ENCODE measurements at regions not wholly inside any gene's neighbourhood (a gene's known extent, or its start where the extent isn't known, plus 50 kb on each side); places are given as distances from the start of the nearest gene placed in this dataset.
"Not testable (repeated sequence)": the region's sequence is repeated elsewhere in the genome, so short reads cannot be mapped to it uniquely, and the experiment has no call there.

DNA sequence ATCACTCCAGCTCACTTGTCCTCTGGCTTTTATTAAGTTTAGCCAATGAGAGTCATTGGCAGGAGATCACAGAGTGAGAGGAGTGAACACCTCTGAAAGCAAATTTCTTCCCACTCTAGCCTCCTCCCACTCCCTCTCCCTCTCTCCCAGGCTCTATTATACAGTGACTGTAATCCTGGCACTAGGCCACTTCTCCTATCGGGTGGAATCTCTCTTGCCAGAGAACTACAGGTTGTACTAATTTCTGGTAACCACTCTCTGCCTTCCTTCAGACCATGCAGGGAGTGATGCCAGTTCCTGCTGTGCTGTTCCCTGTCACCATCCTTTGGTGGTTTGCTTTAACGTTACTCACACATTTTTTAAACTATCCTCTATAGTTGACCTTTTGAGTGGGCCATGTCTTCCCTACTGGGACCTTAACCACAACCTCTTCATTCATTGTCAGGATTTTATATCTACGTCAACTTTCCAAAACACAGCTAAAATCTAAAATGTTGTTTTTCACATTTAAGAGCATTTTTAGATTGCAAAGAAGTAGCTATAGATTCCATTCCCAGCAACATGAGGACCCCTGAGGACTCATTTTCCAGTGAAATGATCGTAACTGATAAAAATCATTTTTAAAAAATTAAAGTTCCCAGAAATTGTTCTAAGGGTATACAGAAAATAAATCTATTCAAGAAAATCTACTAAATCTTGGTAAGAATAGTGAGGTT, 217.1 kb downstream of the MREG start:
- DNase-seq (ENCODE audit: low read depth) = no peak

DNA sequence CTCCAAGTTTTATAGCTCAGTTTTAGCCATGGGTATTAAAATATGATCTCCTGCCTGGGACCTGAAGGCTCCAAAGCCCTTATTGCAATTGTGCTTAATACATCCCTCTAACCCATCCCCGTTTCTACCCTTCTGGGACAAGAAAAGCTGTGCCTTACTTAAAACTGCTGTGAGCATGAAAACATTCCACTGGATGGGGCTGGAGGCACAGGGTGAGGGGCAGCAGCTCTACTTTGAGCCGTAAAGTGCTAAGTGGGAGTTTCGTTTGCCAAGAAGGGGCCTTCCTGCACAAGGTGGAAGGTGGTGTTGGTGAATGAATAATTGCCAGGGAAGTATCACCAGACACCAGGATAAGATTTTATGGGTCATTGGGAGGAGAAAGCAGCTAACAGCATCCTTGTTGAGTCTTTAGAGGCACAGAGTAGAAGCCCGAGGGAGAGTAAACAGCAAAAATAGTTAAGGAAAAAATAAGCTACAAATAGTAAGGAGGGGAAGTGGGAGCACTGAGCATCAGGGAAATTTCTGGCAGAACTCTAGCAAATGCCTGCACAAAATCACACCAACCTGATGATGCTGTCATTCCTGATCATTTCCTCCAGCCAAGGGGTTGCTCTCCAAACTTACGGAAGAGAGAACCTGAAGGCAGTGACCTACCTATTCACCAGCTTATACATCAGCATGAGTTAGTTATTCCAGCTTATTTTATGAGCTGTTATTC, 218.4 kb downstream of the MREG start:
- DNase-seq (ENCODE audit: low read depth) = no peak

DNA sequence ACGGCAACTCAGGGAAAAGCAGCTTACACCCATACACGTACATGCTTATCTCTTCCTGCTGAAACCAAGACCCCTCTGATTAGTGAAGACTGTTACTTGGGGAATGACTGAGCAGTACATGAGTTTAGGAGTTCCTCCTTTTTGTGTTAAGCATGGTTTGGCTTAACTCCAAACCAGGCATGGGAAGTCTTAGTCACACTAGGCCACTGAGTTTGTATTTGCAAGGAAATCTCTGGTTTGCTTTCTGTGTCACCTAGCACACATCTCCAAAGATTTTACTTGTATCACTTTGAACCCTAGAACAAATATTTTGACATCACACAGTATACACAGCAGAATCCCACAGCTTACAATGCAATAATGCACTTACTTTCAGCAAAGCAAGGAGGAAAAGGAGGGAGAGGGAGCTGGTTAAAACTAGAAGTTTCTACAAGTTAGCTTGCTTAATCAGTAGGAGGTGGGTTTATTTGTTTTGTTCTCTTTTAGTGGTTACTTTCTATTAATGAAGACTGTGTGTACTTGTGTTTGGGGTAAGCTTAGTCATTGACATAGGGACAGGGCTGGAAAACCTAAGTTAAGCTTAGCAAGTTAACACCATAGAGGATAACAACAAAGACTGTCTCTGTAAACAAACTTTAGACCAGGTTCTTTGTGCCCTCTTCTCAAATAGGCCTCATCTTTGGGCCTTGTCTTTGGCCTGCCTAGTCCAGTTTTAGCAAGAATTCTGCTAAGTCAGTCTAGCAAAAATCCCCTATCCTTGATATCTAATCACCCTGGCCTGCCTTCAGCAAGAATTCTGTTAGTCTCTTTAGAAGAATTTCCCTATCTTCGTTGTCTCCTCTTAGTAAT, 219.4 kb downstream of the MREG start:
- DNase-seq (ENCODE audit: low read depth) = no peak

DNA sequence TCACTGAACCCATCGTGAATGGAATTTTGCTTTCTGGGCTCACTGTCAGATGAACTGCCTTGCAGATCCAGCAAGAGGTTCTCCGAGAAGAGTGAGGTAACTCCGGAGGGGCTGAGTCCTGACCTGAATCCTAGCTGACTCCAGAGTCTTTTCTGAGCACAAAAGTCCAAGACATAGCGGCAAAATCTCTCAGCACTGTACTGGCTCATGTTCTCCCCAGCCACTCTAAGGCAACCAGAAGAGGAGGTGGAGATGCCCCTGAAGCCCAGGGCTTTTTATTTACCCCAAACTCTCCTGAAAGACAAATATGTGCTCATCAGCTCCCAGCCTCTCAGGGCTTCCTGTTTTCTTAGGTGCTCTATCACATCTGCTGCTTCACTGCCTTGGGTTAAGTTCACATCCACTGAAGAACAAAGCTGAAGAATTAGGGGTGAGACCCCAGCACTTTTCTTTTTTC, 221.8 kb downstream of the MREG start:
- DNase-seq (ENCODE audit: low read depth) = no peak

DNA sequence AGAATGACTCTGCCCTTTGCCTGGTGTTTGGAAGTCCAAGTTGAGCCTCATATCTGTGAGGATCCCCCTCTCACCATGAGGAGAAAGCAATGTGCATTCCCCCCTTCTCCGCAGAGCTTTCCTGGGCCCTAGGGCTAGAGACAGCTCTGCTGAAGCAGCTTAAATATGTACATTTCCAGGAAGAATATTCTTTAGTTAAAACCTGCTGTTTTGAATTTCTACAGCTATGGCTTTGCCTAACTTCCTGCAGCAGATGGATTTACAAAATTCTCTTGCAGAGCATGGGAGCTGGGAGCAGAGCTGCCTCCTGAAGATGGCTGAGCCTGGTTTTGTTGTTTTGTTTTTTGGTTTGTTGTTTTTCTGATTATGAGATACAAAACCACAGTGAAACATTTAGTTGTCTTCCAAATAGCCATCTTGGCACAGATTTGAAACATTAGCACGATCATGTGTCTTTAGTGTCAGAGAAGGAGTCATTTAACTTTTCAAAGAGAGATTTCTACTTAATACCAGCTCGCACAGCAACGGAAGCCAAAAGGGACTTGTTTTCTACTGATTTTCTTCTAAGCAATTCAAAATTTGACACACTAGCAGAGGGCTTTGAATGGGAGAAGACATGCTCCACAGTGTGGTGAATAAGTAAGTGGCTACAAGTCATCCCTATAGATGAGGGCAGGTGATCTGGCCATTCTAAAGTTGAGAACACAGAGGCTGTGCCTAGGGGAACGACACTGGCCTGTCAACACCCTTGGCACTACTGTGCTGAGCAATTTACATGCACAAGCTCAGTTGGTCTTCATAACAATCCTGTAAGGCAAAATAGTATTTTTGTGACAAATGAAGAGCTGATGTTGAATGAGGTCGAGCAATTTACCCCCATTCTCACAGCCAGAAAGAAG, 222.6 kb downstream of the MREG start:
- no peak for DNase-seq (ENCODE audit: low read depth)

DNA sequence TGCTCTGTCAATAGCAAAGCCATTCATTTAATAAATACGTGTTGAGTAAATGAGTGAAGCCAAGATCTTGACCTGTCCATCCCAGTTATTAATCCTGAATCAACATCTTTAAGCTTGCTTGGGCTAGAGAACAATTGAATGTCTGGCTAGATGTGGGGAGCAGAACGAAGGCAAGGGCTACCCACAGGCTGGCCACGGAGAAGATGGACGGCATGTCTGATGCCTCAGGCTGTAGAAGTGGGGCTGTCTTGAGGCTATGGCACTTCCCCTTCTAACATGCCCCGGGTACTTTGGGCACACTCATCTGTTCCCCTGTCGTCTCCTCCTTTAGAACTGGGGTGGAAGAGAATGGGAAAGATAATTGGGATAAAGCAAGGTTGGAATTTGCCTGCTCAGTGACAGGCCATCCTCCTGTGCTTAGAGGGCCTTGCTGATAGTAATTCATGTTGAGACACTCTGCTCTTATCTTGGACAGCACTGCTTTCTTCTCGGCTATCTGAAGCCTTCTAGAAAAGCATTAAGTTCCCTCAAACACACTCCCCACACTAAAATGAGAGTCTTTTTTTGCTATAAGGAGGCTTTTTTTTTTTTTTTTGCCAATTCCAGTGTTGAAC, 225.7 kb downstream of the MREG start:
- no peak for DNase-seq (ENCODE audit: low read depth)

DNA sequence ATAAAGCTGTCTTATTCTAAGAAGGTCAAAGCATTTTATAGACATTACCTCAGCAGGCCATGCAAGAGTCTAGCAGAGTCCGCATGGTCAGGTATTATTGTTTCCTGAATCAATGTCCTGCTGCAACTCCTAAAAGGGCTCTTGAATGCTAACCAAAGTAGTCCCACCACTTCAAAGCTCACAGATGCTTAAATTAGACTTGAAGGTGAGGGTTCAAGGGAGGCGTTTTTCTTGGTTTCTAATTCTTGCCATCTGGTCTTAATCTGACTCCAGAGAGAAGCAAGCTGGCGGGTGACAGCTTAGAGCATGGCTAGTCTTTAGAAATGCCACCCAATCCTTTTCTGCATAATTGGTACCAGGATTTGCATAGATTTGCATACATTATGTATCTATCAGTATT, 226.3 kb downstream of the MREG start:
- DNase-seq (ENCODE audit: low read depth) = no peak

DNA sequence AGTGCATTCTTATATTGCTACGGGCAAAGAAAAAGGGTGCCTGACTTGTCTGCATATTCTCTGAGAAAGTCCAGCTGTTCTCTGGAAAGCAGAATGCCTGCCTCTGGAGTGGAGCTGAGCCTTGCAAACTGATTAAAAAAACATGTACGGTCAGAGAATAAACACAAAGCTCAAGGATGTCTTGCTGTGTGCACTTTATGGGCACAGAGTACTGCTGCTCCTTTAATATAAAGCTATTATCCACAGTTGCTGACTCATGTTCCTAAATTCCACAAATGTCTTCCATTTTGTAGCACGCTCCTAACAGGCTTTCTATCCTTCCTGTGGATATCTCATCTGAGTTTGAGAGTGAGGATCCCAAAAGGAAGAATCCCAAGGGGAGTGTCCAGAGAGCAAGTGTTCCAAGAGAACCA, 229.0 kb downstream of the MREG start:
- no peak for DNase-seq (ENCODE audit: low read depth)

DNA sequence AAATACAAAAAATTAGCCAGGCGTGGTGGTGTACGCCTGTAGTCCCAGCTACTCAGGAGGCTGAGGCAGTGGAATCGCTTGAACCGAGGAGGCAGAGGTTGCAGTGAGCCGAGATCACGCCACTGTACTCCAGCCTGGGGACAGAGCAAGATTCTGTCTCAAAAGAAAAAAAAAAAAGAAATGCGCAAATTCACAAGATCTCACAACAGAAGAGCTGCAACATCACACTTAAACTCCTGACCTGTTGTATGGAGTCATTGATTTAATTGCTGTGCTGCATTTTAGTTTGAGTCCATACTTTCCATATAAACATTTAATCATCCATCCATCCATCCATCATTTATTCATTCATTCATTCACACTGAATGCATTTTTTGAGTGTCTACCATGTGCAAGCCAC, 229.7 kb downstream of the MREG start:
- DNase-seq (ENCODE audit: low read depth) = not testable (repeated sequence)

DNA sequence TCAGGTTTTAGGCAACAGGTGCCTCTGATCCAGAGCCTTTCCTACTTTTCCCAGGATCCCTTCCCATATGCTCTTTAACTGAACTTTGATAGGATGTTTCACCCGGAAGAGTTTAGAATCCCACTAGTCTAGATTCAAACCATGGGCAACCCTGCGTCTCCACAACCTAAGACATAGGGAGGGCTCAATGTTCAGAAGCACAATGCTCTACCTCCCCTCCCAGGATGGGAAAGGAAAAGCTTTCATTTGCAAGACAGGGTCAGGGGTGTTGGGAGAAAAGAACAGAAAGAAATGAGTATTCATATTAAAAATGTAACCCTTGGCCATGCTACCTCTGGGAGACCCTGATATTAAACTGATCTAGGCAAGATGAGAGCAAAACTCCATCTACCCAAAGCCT, 230.4 kb downstream of the MREG start:
- DNase-seq (ENCODE audit: low read depth) = no peak

DNA sequence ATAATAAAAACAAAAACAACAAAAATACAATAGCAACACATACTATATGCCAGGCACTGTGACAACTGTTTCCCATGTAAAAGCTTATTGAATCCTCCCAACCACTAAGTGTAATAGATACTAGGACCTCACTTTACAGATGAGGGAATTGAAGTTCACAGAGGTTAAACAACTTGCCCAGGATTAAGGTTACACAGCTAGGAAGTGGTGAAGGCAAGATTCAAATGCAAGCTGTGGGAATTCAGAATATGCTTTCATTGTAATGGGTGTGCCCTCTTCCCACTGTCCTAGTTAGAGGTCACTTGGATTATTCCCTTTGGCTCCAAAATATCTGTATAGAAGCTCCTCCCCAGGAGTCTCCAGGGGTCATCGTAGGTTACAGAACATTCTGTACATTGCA, 231.1 kb downstream of the MREG start:
- no peak for DNase-seq (ENCODE audit: low read depth)

DNA sequence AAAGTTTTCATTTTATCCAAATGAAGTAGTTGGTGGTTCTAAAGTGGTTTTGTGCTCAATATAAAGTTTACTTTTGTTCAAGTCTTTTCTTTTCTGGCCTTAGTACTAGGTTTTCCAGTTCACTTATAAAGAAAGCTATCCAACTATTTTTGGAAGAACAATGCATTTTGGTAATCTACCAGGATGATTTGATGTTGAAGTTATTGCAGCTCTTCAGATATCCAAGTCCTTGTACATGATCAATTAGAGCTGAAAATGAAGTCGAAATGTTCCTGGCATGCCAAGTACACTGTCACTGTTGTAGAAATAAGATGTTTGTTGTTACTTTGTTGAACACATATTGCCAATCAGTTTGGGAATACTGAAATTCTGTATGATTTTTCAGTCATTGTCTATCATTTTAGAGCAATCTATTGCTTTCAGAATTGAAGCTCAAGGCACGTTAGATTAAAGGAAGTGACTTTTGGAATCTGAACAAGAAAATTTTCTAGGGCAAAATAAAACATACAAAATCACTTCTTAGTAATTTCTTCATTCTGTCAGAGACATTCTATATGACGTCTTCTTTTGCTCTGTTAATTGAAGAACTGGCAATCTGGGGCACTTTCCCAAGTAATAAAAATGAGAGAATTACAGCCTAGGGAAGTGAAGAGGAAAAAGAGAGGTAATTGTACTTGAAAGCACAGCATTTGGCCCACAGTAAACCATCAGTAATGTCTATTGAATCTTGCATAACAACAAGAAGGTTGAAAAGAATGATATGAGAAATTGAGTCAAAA, 232.3 kb downstream of the MREG start:
- DNase-seq (ENCODE audit: low read depth) = peak; percentile 59

DNA sequence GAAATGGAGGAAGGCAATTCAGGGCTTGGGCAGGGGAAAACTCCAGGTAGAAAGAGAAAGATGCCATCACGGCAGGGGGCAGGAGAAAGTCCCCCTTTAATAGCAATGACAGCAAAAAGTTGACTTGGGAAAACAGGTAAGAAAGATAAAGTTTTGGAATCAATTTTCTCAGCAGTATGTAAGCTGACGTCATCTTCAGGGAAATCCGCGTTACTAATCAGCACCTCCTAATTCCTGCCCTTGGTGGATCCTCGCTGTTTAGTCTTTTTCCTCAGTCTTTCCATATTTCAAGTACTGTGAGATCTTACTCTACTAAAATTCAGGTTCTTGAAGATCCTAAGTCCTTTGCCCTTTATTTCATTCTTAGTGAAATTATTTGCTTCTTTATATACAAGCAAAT, 233.0 kb downstream of the MREG start:
- DNase-seq (ENCODE audit: low read depth) = no peak

DNA sequence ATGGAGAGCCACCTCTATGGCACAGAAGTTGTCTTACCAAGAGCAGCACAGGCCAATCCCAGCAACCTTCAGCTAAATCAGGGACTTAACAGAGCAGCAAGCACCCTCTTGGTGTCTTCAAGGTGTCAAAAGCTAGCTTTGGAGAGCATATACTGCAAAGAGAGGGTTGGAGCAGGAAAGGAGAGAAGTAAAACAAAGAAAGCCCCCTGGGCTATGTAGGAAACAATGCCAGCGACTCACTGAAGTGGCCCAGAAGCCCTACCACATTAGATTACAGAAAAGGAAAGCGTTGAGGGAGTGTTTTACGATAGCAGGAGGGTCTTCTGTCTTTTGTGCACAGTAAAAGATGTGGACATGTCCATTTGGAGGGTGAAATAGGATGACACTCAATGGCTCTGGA, 233.4 kb downstream of the MREG start:
- no peak for DNase-seq (ENCODE audit: low read depth)

DNA sequence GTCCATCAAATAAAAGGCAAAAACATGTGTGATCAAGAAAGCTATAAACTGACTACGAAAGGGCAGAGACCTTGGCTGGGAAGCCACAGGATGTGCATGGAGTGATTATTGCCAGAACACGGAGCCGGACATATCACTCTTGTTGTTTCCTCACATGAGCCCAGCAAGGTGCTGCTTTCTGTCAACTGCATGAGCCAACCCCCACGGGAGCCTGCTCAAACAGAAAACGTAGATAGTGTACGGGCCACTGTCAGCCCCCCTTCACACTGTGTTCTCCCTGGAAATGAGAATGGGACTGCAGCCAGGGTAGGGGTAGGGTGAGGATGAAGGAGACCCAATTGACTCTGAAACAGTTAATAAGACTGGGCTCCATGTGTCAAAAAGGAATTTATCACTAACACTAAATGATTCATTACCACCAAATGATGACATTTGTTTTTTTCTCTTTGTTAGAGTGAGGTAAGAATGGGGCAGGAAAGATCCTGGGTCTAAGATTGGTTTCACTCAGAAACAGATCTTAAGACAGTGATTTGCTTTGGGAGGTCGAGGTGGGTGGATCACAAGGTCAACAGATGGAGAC, 235.8 kb downstream of the MREG start:
- DNase-seq (ENCODE audit: low read depth) = no peak

DNA sequence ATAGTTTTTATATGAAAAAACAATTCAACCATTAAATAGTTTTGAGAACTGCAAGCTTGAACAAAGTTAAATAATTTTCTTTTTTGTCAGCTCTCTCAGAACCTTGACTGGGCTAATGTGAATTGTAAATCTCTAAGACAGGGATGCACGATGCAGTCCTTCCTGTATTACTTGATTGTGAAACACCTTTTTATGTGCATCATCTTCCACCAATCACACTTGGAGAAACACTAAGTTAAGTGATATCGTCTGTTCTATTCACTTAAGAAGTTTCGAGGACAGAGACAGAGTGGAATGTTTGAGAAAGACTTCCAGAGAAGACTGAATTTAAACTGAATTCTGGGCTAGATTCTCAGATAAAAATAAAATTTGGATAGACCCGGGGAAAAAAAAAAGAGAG, 238.2 kb downstream of the MREG start:
- DNase-seq (ENCODE audit: low read depth) = no peak

DNA sequence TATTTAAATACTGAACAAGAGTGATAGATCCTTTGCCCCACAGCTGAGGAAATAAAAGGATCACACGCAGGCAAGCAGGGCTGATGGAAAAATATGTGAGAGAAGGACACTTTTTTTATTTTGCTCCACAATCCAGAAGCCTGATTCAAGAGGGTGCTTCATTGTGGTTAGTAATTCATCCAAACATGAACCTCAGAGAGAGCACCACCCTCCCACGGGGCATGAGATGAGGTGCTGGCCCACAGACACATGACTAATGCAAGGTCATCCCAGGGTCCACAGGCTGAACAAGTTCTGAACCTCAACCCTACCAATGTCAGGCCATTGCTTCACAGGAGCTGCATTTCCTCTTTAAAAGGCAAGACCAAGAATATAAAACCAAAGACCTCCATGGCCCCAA, 239.6 kb downstream of the MREG start:
- no peak for DNase-seq (ENCODE audit: low read depth)

DNA sequence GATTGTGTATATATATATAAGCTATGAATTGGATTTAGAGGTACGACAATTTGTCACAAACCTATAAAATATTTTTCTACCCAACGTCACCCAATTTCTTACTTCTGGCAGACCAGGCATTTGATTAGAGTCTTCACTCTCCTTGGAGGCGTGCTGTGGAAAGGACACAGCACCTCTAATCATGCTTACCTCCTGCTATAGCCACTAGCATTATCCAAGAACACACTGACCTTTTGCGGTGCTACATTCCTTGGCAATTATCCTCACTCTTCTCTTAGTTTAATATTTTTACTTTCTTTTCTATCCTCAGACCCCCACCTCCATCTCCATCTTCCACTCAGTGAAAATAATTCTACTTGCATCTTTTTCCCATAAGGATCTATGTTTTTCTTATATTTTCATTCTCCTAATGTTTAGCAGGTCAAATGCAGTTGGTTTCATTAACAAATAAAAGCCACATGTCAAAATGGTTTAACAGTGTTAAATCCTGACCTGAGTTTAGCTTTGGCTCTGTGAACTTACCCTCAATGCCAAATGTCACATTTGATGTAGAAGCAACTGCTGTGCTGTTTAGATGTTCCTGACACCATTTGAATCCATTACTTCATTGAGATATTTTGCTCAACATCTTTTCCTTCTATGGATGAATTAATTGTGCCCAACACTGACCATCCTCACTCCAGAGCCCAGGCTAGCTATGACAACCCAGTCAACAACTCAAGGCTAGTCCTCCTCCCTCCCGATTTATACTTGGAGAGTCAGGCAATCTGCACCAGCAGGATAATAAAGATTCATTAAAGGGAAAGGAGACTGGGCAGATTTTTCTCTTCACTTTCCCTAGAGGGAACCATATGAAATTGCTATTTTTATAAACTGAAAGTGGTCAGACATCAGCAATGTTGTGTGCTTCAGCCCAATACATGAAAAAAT, 240.5 kb downstream of the MREG start:
- DNase-seq (ENCODE audit: low read depth) = no peak

DNA sequence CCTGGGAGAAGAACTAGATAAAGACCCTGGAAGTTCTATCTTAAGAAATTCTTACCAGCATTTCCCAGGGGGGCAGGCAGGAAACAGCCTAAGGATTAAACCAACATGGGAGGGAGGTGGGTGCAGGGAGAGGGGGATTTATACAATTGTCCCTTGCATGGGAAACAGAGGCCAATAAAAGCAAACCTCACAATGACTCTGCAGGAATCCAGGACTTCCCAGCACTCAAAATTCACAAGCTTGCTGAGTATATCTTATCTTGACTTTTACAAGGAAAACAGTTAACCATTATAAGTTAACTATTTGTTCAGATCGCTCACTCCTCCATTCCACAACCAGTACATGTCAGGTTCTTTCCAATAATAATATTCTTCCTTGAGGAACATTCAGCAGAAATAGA, 241.3 kb downstream of the MREG start:
- DNase-seq (ENCODE audit: low read depth) = no peak

All from forelimb muscle (tissue), 1 donor.